RWPE2 (cell line): ENCODE measurements at regions not wholly inside any gene's neighbourhood (a gene's known extent, or its start where the extent isn't known, plus 50 kb on each side); places are given as distances from the start of the nearest gene placed in this dataset.

ENCODE experiments used
- ATAC-seq: fragments of 200-7000 bp; cut with Tn5 transposase; 3 replicates; pipeline ENCODE4 v1.9.1; 2021; ENCODE audit warnings: low read depth
- DNase-seq: peaks from one replicate; pipeline ENCODE4 v3.0.0-alpha.2; 2020; ENCODE audit warnings: low spot score
- H3K27ac ChIP-seq: fragments of 450-650 bp; 2 replicates; pipeline ENCODE4 v1.5.1; 2017; ENCODE audit warnings: mild to moderate bottlenecking; ENCODE audit not compliant: poor library complexity, severe bottlenecking
- H3K27me3 ChIP-seq: fragments of 250-450 bp; sonication (Bioruptor Pico); 2 replicates; pipeline ENCODE4 v1.5.1; 2021; ENCODE audit warnings: mild to moderate bottlenecking, moderate library complexity; ENCODE audit not compliant: insufficient read depth, poor library complexity, severe bottlenecking
- H3K36me3 ChIP-seq: fragments of 250-450 bp; sonication (Bioruptor Pico); 2 replicates; pipeline ENCODE4 v1.5.1; 2020; ENCODE audit warnings: low read depth, mild to moderate bottlenecking, moderate library complexity
- H3K4me1 ChIP-seq: fragments of 250-450 bp; sonication (Bioruptor Pico); 2 replicates; pipeline ENCODE4 v1.5.1; 2021; ENCODE audit warnings: mild to moderate bottlenecking, moderate library complexity; ENCODE audit not compliant: insufficient read depth, poor library complexity, severe bottlenecking
- H3K4me3 ChIP-seq: fragments of 250-450 bp; sonication (Bioruptor Pico); 2 replicates; pipeline ENCODE4 v1.5.1; 2021; ENCODE audit warnings: mild to moderate bottlenecking, moderate library complexity; ENCODE audit not compliant: severe bottlenecking
- H3K9me3 ChIP-seq: fragments of 250-450 bp; sonication (Bioruptor Pico); 2 replicates; pipeline ENCODE4 v1.5.1; 2021; ENCODE audit warnings: mild to moderate bottlenecking, moderate library complexity; ENCODE audit not compliant: severe bottlenecking
- CTCF ChIP-seq: fragments of 450-650 bp; IDR thresholded peaks from one replicate; pipeline ENCODE4 v1.5.1; 2017; ENCODE audit warnings: mild to moderate bottlenecking, moderate library complexity; ENCODE audit not compliant: poor library complexity, severe bottlenecking

- H3K9me3 ChIP-seq: no peaks in the 10 kb centered on the region
- TF ChIP-seq CTCF: no peak
- H3K27ac ChIP-seq: no peak overlapping the region
- H3K4me3 ChIP-seq: no peak overlapping the region
- H3K27me3 ChIP-seq: no peaks in the 10 kb centered on the region
- DNase-seq: no peak
- H3K4me1 ChIP-seq: no peaks in the 10 kb centered on the region
- no peak for ATAC-seq
- no peaks in the 10 kb centered on the region for H3K36me3 ChIP-seq
These were observed 550.4 kb downstream of the BCL11A start for GRCh38 chr2:60003076-60003475.

- no peaks in the 10 kb centered on the region for H3K9me3 ChIP-seq
- ATAC-seq (no peak), DNase-seq (no peak)
- no peak overlapping the region for H3K27ac ChIP-seq
- no peak for TF ChIP-seq CTCF
- no peaks in the 10 kb centered on the region for H3K4me1 ChIP-seq
- no peaks in the 10 kb centered on the region for H3K27me3 ChIP-seq
- no peaks in the 10 kb centered on the region for H3K36me3 ChIP-seq
- H3K4me3 ChIP-seq: no peak overlapping the region
These were observed 551.1 kb downstream of the BCL11A start for GRCh38 chr2:60002183-60002867.

- ATAC-seq (no peak), DNase-seq (no peak)
- no peak overlapping the region for H3K4me3 ChIP-seq
- H3K9me3 ChIP-seq: no peaks in the 10 kb centered on the region
- H3K4me1 ChIP-seq: no peaks in the 10 kb centered on the region
- H3K27me3 ChIP-seq: no peaks in the 10 kb centered on the region
- no peak overlapping the region for H3K27ac ChIP-seq
- TF ChIP-seq CTCF: no peak
- H3K36me3 ChIP-seq: no peaks in the 10 kb centered on the region
These were observed 552.8 kb downstream of the BCL11A start for GRCh38 chr2:60000686-60001085.

- Histone ChIP-seq H3K4me3 (no peak overlapping the region), H3K9me3 (no peaks in the 10 kb centered on the region), H3K36me3 (no peaks in the 10 kb centered on the region), H3K27ac (no peak overlapping the region), H3K27me3 (no peaks in the 10 kb centered on the region), H3K4me1 (no peaks in the 10 kb centered on the region)
- ATAC-seq (no peak), DNase-seq (no peak)
- TF ChIP-seq CTCF: no peak
These were observed 555.1 kb downstream of the BCL11A start for GRCh38 chr2:59998324-59998723.

GRCh38 chr2:59997371-59997770 lies 556.1 kb downstream of the BCL11A start:
- H3K27me3 ChIP-seq: no peaks in the 10 kb centered on the region
- DNase-seq: no peak
- H3K9me3 ChIP-seq: no peaks in the 10 kb centered on the region
- H3K4me1 ChIP-seq: no peaks in the 10 kb centered on the region
- no peak overlapping the region for H3K4me3 ChIP-seq
- H3K36me3 ChIP-seq: no peaks in the 10 kb centered on the region
- ATAC-seq: no peak
- H3K27ac ChIP-seq: no peak overlapping the region
- TF ChIP-seq CTCF: no peak
